ENCODE measurements at regions not wholly inside any gene's neighbourhood (a gene's known extent, or its start where the extent isn't known, plus 50 kb on each side); places are given as distances from the start of the nearest gene placed in this dataset.

GRCh38 chr2:128377071-128377910 is 58.6 kb upstream of the HS6ST1 start:
- no peaks in the 10 kb centered on the region for H3K4me1 ChIP-seq (ENCODE audit: control insufficient read depth, low read length)
- H3K9me2 ChIP-seq (replicated peaks; ENCODE audit: control insufficient read depth, low read length): no peaks in the 10 kb centered on the region
- H3K4me2 ChIP-seq (ENCODE audit: low read length): no peak overlapping the region
- no peaks in the 10 kb centered on the region for H3F3A ChIP-seq (ENCODE audit: control insufficient read depth, insufficient read depth)
- no peaks in the 10 kb centered on the region for H3K27me3 ChIP-seq (ENCODE audit: control insufficient read depth, low read length)
- H4K20me1 ChIP-seq (ENCODE audit: control insufficient read depth, insufficient read depth, low read depth, low read length): no peaks in the 10 kb centered on the region; the same call in 1 of the 2 replicates
- H3K27ac ChIP-seq (ENCODE audit: low read depth, low read length): no peak overlapping the region
- no peak overlapping the region for H3K4me3 ChIP-seq (ENCODE audit: low read length)
- H3K79me2 ChIP-seq (ENCODE audit: control insufficient read depth, low read length): no peaks in the 10 kb centered on the region
- no peaks in the 10 kb centered on the region for H3K9me3 ChIP-seq (ENCODE audit: control insufficient read depth, insufficient read depth, low read length)
- no peaks in the 10 kb centered on the region for H3K36me3 ChIP-seq (ENCODE audit: control insufficient read depth, low read length)
- no peak for TF ChIP-seq EZH2phosphoT487 (IDR thresholded peaks at IDR 0.05; ENCODE audit: borderline replicate concordance, low read length)
- TF ChIP-seq, protein P1, sequence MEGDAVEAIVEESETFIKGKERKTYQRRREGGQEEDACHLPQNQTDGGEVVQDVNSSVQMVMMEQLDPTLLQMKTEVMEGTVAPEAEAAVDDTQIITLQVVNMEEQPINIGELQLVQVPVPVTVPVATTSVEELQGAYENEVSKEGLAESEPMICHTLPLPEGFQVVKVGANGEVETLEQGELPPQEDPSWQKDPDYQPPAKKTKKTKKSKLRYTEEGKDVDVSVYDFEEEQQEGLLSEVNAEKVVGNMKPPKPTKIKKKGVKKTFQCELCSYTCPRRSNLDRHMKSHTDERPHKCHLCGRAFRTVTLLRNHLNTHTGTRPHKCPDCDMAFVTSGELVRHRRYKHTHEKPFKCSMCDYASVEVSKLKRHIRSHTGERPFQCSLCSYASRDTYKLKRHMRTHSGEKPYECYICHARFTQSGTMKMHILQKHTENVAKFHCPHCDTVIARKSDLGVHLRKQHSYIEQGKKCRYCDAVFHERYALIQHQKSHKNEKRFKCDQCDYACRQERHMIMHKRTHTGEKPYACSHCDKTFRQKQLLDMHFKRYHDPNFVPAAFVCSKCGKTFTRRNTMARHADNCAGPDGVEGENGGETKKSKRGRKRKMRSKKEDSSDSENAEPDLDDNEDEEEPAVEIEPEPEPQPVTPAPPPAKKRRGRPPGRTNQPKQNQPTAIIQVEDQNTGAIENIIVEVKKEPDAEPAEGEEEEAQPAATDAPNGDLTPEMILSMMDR (IDR thresholded peaks at IDR 0.05; ENCODE audit: low read depth, low read length, poor library complexity, severe bottlenecking): no peak

GRCh38 chr2:128378231-128379020 is 59.8 kb upstream of the HS6ST1 start:
- H3K27me3 ChIP-seq (ENCODE audit: control insufficient read depth, low read length): no peaks in the 10 kb centered on the region

GRCh38 chr2:128379021-128380015 is 60.6 kb upstream of the HS6ST1 start:
- Histone ChIP-seq H3K4me3 (ENCODE audit: low read length) (no peak overlapping the region), H3K4me1 (ENCODE audit: control insufficient read depth, low read length) (no peaks in the 10 kb centered on the region), H4K20me1 (ENCODE audit: control insufficient read depth, insufficient read depth, low read depth, low read length) (no peaks in the 10 kb centered on the region; the same call in 1 of the 2 replicates), H3F3A (ENCODE audit: control insufficient read depth, insufficient read depth) (no peaks in the 10 kb centered on the region), H3K36me3 (ENCODE audit: control insufficient read depth, low read length) (no peaks in the 10 kb centered on the region), H3K9me2 (replicated peaks; ENCODE audit: control insufficient read depth, low read length) (no peaks in the 10 kb centered on the region), H3K79me2 (ENCODE audit: control insufficient read depth, low read length) (no peaks in the 10 kb centered on the region), H3K9me3 (ENCODE audit: control insufficient read depth, insufficient read depth, low read length) (no peaks in the 10 kb centered on the region), H3K4me2 (ENCODE audit: low read length) (no peak overlapping the region), H3K27ac (ENCODE audit: low read depth, low read length) (no peak overlapping the region), H3K27me3 (ENCODE audit: control insufficient read depth, low read length) (no peaks in the 10 kb centered on the region)
- TF ChIP-seq, protein P1 (IDR thresholded peaks at IDR 0.05; ENCODE audit: low read depth, low read length, poor library complexity, severe bottlenecking): no peak
- TF ChIP-seq EZH2phosphoT487 (IDR thresholded peaks at IDR 0.05; ENCODE audit: borderline replicate concordance, low read length): no peak

More at GRCh38 chr2:128378231-128379020, 59.8 kb upstream of the HS6ST1 start:
- Histone ChIP-seq H3F3A (ENCODE audit: control insufficient read depth, insufficient read depth) (no peaks in the 10 kb centered on the region), H3K27ac (ENCODE audit: low read depth, low read length) (no peak overlapping the region), H3K9me2 (replicated peaks; ENCODE audit: control insufficient read depth, low read length) (no peaks in the 10 kb centered on the region), H3K4me2 (ENCODE audit: low read length) (no peak overlapping the region), H4K20me1 (ENCODE audit: control insufficient read depth, insufficient read depth, low read depth, low read length) (no peaks in the 10 kb centered on the region; the same call in 1 of the 2 replicates), H3K79me2 (ENCODE audit: control insufficient read depth, low read length) (no peaks in the 10 kb centered on the region), H3K36me3 (ENCODE audit: control insufficient read depth, low read length) (no peaks in the 10 kb centered on the region), H3K4me1 (ENCODE audit: control insufficient read depth, low read length) (no peaks in the 10 kb centered on the region), H3K4me3 (ENCODE audit: low read length) (no peak overlapping the region), H3K9me3 (ENCODE audit: control insufficient read depth, insufficient read depth, low read length) (no peaks in the 10 kb centered on the region)
- no peak for TF ChIP-seq EZH2phosphoT487 (IDR thresholded peaks at IDR 0.05; ENCODE audit: borderline replicate concordance, low read length)
- TF ChIP-seq, protein P1 (IDR thresholded peaks at IDR 0.05; ENCODE audit: low read depth, low read length, poor library complexity, severe bottlenecking): no peak

All from DOHH2 (cell line).